ENCODE measurements at regions not wholly inside any gene's neighbourhood (a gene's known extent, or its start where the extent isn't known, plus 50 kb on each side); places are given as distances from the start of the nearest gene placed in this dataset.

- no peak for TF ChIP-seq CTCF (IDR thresholded peaks at IDR 0.05; ENCODE audit: low read depth, low read length, poor library complexity, severe bottlenecking)
- no peak for TF ChIP-seq EZH2phosphoT487 (IDR thresholded peaks at IDR 0.05; ENCODE audit: borderline replicate concordance, low read length)
Measured at GRCh38 chr18:10391506-10391905, 62.9 kb upstream of the APCDD1 start.
